ENCODE measurements at regions not wholly inside any gene's neighbourhood (a gene's known extent, or its start where the extent isn't known, plus 50 kb on each side); places are given as distances from the start of the nearest gene placed in this dataset.

DNA sequence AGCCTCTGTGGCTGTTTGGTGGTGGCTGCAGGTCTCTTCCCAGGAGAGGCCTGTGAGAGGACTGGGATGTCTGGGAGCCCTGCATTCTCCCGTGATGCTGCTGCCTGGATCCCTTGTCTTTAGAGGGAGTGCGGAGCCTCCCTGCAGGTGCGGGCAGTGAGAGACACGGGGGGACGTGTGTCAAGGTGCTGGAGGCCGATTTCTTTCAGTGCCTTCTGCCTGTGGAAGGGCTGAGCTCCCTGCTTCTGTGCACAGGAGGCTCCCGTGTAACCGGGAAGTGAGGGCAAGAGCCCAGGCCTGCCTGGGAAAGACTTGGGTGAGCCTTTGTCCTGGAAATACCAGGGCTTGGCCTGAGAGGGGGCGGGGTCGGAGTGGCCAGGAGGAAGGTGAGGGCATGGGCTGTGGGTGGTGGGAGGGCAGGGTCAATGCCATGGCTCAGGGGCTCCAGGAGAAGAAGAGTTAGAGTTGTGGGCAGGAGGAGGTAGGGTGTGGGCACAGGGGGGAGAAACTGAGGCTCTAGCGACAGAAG, 372.2 kb downstream of the TMEM121 start:
- no peak overlapping the region for H3K27ac ChIP-seq
- no peak for DNase-seq
- TF ChIP-seq EP300 (IDR thresholded peaks at IDR 0.05) (no peak), POLR2A (IDR thresholded peaks at IDR 0.05) (no peak), POLR2AphosphoS5 (IDR thresholded peaks at IDR 0.05) (no peak)
- TF ChIP-seq, protein P1, sequence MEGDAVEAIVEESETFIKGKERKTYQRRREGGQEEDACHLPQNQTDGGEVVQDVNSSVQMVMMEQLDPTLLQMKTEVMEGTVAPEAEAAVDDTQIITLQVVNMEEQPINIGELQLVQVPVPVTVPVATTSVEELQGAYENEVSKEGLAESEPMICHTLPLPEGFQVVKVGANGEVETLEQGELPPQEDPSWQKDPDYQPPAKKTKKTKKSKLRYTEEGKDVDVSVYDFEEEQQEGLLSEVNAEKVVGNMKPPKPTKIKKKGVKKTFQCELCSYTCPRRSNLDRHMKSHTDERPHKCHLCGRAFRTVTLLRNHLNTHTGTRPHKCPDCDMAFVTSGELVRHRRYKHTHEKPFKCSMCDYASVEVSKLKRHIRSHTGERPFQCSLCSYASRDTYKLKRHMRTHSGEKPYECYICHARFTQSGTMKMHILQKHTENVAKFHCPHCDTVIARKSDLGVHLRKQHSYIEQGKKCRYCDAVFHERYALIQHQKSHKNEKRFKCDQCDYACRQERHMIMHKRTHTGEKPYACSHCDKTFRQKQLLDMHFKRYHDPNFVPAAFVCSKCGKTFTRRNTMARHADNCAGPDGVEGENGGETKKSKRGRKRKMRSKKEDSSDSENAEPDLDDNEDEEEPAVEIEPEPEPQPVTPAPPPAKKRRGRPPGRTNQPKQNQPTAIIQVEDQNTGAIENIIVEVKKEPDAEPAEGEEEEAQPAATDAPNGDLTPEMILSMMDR (IDR thresholded peaks at IDR 0.05): no peak
- peaks cover 0 to 21% (median 0%) of the 10 kb centered on the region in 3 donors for H3K27me3 ChIP-seq
- intact Hi-C loops (cut with DNase I; ENCODE audit: low total_unique reads): no loop called here
- H3K36me3 ChIP-seq: no peaks in the 10 kb centered on the region
- 79 to 86% (median 80%) methylated on average over 11 of the region's 11 CpGs for WGBS, 5 donors
- H3K4me1 ChIP-seq: no peaks in the 10 kb centered on the region
- no peaks in the 10 kb centered on the region for H3K9me3 ChIP-seq
- H3K4me3 ChIP-seq: no peak overlapping the region

DNA sequence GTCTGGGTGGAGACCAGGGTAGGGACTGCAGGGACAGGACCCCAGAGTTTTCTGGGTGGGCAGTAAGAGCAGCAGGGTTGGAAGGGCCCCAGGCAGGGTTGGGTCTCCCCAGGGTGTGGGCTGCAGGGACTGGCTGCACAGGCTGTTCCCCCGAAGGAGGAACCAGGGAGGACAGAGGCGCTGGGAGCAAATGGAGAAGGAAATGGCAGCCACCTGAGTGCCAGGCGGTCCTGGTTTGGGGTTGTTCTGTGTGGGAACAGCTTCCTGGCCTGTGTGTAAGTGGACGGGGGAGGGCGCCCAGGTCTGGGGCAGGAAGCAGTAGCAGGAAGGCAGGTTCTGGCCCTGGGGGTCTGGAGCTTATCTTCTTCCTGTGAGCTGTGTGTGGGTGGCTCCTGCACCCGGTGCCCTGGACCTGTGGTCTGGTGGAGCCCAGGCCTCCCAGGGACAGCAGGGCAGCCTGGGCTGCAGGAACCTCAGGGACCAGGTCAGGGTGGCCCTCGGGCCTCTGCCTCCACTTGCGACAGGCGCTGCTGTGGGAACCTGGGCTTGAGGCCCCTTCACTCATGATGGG, 372.8 kb downstream of the TMEM121 start:
- TF ChIP-seq, protein P1 (IDR thresholded peaks at IDR 0.05): no peak
- TF ChIP-seq EP300 (IDR thresholded peaks at IDR 0.05) (no peak), POLR2A (IDR thresholded peaks at IDR 0.05) (no peak), POLR2AphosphoS5 (IDR thresholded peaks at IDR 0.05) (no peak)
- DNase-seq: no peak
- intact Hi-C loops (cut with DNase I; ENCODE audit: low total_unique reads): no loop called here
- Histone ChIP-seq H3K27ac (no peak overlapping the region), H3K4me1 (no peaks in the 10 kb centered on the region), H3K4me3 (no peak overlapping the region), H3K9me3 (no peaks in the 10 kb centered on the region), H3K27me3 (peaks cover 0 to 21% (median 0%) of the 10 kb centered on the region in 3 donors), H3K36me3 (no peaks in the 10 kb centered on the region)
- WGBS, 5 donors: 75 to 91% (median 80%) methylated on average over 5 to 9 of the region's 9 CpGs

DNA sequence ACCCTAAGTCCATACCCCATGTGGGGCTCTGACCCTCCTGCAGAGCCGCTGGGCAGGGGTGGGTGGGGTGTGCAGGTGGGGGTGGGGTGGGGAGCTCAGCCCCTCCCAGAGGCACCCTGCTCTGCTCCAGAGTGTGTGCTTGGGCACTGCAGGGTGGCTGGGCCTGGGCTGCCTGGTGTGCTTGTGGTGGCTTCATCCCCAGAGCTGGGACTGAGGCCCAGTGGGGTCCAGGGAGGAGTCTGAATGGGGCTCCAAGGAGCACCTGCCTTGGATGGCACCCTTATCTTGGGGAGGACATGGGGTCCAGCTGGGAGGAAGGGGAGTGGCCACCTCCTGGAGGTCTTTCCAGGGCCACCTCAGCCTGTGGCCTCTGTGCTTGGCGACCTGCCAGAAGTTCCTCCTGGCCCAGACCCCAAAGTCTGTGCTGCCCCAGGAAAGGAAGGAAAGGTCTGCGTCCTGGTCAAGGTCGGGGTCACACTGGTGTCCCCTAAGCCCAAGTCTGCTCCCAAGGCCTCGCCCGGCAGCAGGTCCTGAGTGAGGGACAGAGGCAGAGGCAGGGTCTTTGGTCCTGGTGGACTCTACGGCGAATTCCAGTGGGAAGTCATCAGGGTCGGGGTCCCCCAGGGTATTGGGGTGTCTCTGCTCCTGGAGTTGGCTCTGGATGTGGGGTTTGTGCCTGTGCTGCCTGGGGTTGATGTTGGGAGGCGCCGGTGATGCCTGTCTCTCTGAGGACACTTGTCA, 373.4 kb downstream of the TMEM121 start:
- Histone ChIP-seq H3K27ac (no peak overlapping the region), H3K4me3 (no peak overlapping the region), H3K27me3 (peaks cover 0 to 21% (median 0%) of the 10 kb centered on the region in 3 donors), H3K36me3 (no peaks in the 10 kb centered on the region), H3K9me3 (no peaks in the 10 kb centered on the region), H3K4me1 (no peaks in the 10 kb centered on the region)
- TF ChIP-seq, protein P1 (IDR thresholded peaks at IDR 0.05): no peak
- TF ChIP-seq POLR2AphosphoS5 (IDR thresholded peaks at IDR 0.05): no peak
- TF ChIP-seq POLR2A (IDR thresholded peaks at IDR 0.05): no peak
- no peak for TF ChIP-seq EP300 (IDR thresholded peaks at IDR 0.05)
- DNase-seq: no peak
- intact Hi-C loops (cut with DNase I; ENCODE audit: low total_unique reads): no loop called here
- 60 to 81% (median 78%) methylated on average over 6 to 11 of the region's 11 CpGs for WGBS, 5 donors

DNA sequence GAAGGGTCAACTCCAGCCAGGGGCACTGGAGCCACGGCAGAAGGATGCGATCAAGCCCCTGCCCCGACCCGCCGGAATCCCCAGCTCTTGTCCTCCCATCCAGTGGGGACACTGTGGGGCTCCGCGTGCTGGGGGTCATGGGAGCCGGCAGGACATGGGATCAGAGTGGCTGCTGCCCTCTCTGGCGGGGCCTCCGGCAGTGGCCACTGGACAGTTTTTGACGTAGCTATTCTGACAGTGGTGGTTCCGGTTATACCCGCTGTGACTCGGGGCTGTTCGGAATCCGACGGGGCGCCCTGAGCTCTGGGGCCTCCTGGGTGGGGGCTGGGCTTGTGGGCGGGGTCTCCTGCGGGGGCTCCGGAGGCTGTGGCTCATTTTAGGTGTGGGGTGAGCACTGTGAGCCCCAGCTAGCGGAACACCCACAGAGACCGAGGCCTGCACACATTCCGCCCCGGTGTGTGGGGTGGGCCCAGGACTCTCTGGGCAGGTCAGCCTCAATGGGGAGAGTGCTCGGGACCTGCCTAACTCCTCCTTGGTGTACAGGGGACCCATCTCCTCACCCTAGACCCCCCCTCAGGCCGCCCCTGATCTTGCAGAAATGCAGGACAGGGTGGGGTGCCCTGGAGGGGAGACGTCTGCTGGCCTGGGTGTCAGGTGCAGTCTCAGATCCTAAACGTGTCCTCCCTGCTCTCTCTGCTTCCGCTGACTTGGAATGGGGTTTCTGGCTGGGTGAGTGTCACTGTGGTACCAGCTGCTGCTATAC, 374.2 kb downstream of the TMEM121 start:
- TF ChIP-seq EP300 (IDR thresholded peaks at IDR 0.05) (no peak), POLR2A (IDR thresholded peaks at IDR 0.05) (no peak), POLR2AphosphoS5 (IDR thresholded peaks at IDR 0.05) (no peak)
- TF ChIP-seq, protein P1 (IDR thresholded peaks at IDR 0.05): no peak
- WGBS, 5 donors: 68 to 86% (median 77%) methylated on average over 11 to 30 of the region's 30 CpGs
- Histone ChIP-seq H3K4me1 (no peaks in the 10 kb centered on the region), H3K36me3 (no peaks in the 10 kb centered on the region), H3K27me3 (peaks cover 0 to 21% (median 0%) of the 10 kb centered on the region in 3 donors), H3K9me3 (no peaks in the 10 kb centered on the region), H3K27ac (no peak overlapping the region), H3K4me3 (no peak overlapping the region)
- intact Hi-C loops (cut with DNase I; ENCODE audit: low total_unique reads): no loop called here
- DNase-seq: no peak

Data from stomach (tissue), 8 donors.